Natural killer cell (primary cell): ENCODE measurements at regions not wholly inside any gene's neighbourhood (a gene's known extent, or its start where the extent isn't known, plus 50 kb on each side); places are given as distances from the start of the nearest gene placed in this dataset.

Experiments
- ATAC-seq, 3 donors: fragments of 150-1000 bp in 2 of 3; fragments of 200-7000 bp in 1 of 3; cut with Tn5 transposase; 1 replicate in 1 of 3; 2 replicates in 2 of 3; pipeline ENCODE4 v1.10.0; 2021; ENCODE audit warnings: mild to moderate bottlenecking in 2 of 3, moderate library complexity in 2 of 3
- DNase-seq, 2 donors: peaks; one replicate each; pipeline versions ENCODE4 v3.0.0 to v3.0.0-alpha.2; 2013 to 2021; ENCODE audit warnings: mixed read lengths in 1 of 2
- H3K27ac ChIP-seq: one replicate; pipeline ENCODE4 v1.5.1; 2013; ENCODE audit warnings: mild to moderate bottlenecking, low read length
- H3K27me3 ChIP-seq: one replicate; pipeline ENCODE4 v1.6.1; 2013; ENCODE audit warnings: low read length; ENCODE audit not compliant: control insufficient read depth, insufficient read depth
- H3K36me3 ChIP-seq: one replicate; pipeline ENCODE4 v1.6.1; 2013; ENCODE audit warnings: low read length; ENCODE audit not compliant: control insufficient read depth, insufficient read depth
- H3K4me1 ChIP-seq: one replicate; pipeline ENCODE4 v1.6.1; 2013; ENCODE audit warnings: low read length; ENCODE audit not compliant: control insufficient read depth, insufficient read depth
- H3K4me3 ChIP-seq: one replicate; pipeline ENCODE4 v1.5.1; 2013; ENCODE audit warnings: low read length
- H3K9me3 ChIP-seq: one replicate; pipeline ENCODE4 v1.6.1; 2013; ENCODE audit warnings: low read length; ENCODE audit not compliant: control insufficient read depth, insufficient read depth
- H3K27ac Mint-ChIP-seq, 2 donors: one replicate each; pipeline ENCODE4 v1.8.0; 2022; ENCODE audit warnings: mild to moderate bottlenecking in 2 of 2, mixed read lengths in 2 of 2, moderate library complexity in 1 of 2
- H3K27me3 Mint-ChIP-seq, 2 donors: one replicate each; pipeline ENCODE4 v1.8.0; 2022; ENCODE audit warnings: low read depth in 2 of 2, mixed read lengths in 2 of 2
- H3K36me3 Mint-ChIP-seq: one replicate; pipeline ENCODE4 v1.8.0; 2022; ENCODE audit warnings: mixed read lengths
- H3K4me1 Mint-ChIP-seq, 2 donors: one replicate each; pipeline ENCODE4 v1.8.0; 2022; ENCODE audit warnings: mixed read lengths in 2 of 2
- H3K4me3 Mint-ChIP-seq: one replicate; pipeline ENCODE4 v1.8.0; 2022; ENCODE audit warnings: mild to moderate bottlenecking, moderate library complexity, mixed read lengths
- H3K9me3 Mint-ChIP-seq, 2 donors: one replicate each; pipeline ENCODE4 v1.8.0; 2022; ENCODE audit warnings: mixed read lengths in 2 of 2
- CTCF ChIP-seq: fragments of 200-600 bp; IDR thresholded peaks from one replicate; pipeline ENCODE4 v1.8.0; 2022; ENCODE audit warnings: antibody characterized with exemption
- WGBS: methylation state at CpG from one replicate; pipeline ENCODE4 v1.1.7; 2013; ENCODE audit warnings: missing lambda C conversion rate; ENCODE audit not compliant: insufficient coverage; 5-methylcytosine and 5-hydroxymethylcytosine counted together
- intact Hi-C: fragments of 100-400 bp; cut with micrococcal nuclease; formaldehyde crosslinking; loops from one replicate; pipeline ENCODE4 v1.14.2; 2022

GRCh38 chr1:43082740-43083139 is 89.3 kb downstream of the EBNA1BP2 start:
- Mint-ChIP-seq H3K4me1 (no peaks in the 10 kb centered on the region), H3K9me3 (no peaks in the 10 kb centered on the region), H3K27me3 (peaks cover 24 to 25% of the 10 kb centered on the region in 2 donors), H3K27ac (no peak overlapping the region), H3K36me3 (no peaks in the 10 kb centered on the region), H3K4me3 (no peak overlapping the region)
- Histone ChIP-seq H3K36me3 (no peaks in the 10 kb centered on the region), H3K27ac (no peak overlapping the region), H3K4me1 (no peaks in the 10 kb centered on the region), H3K9me3 (no peaks in the 10 kb centered on the region), H3K4me3 (no peak overlapping the region), H3K27me3 (no peaks in the 10 kb centered on the region)
- intact Hi-C loops = no loop called here
- no peak for TF ChIP-seq CTCF
- ATAC-seq = no peak
- no peak for DNase-seq
- WGBS = 90% methylated on average over 6 of the region's 6 CpGs

DNA sequence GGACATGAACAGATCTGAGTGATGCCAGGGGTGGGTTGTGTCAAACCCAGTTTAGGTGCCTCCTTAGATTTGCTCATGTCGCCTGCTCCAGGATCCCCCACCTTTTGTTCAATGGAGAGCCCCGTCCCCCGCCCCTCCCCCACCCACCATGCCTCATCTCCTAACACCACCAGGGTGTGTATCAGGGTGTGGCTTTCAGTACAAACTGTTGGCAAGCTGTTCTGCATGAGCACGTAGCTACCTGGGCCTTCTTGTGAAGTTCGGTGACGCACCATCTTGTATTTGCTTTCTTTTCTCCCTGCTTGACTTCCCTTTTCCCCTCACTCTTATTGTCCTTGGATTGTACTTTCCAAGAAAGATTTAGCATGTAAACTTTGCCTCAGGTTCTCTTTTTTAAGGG is 94.8 kb downstream of the EBNA1BP2 start:
- H3K27me3 ChIP-seq = no peaks in the 10 kb centered on the region
- H3K4me3 ChIP-seq = no peak overlapping the region
- DNase-seq (no peak), ATAC-seq (no peak)
- WGBS = 95% methylated on average over 6 of the region's 6 CpGs
- Mint-ChIP-seq H3K27me3 (no peaks in the 10 kb centered on the region), H3K9me3 (no peaks in the 10 kb centered on the region), H3K4me1 (peaks cover 5% of the 10 kb centered on the region in 2 donors), H3K27ac (no peak overlapping the region), H3K36me3 (no peaks in the 10 kb centered on the region), H3K4me3 (no peak overlapping the region)
- TF ChIP-seq CTCF = no peak
- peaks cover 5% of the 10 kb centered on the region for H3K4me1 ChIP-seq
- no peaks in the 10 kb centered on the region for H3K36me3 ChIP-seq
- H3K27ac ChIP-seq = no peak overlapping the region
- intact Hi-C loops = no loop called here
- no peaks in the 10 kb centered on the region for H3K9me3 ChIP-seq

GRCh38 chr1:43074709-43075108 is 97.4 kb downstream of the EBNA1BP2 start:
- H3K27ac Mint-ChIP-seq = no peak overlapping the region
- Histone ChIP-seq H3K36me3 (no peaks in the 10 kb centered on the region), H3K4me3 (no peak overlapping the region), H3K9me3 (no peaks in the 10 kb centered on the region), H3K4me1 (peaks cover 5% of the 10 kb centered on the region), H3K27me3 (no peaks in the 10 kb centered on the region), H3K27ac (no peak overlapping the region)
- no peaks in the 10 kb centered on the region for H3K36me3 Mint-ChIP-seq
- DNase-seq (no peak), ATAC-seq (no peak)
- no peak overlapping the region for H3K4me3 Mint-ChIP-seq
- H3K9me3 Mint-ChIP-seq = no peaks in the 10 kb centered on the region
- intact Hi-C loops = no loop called here
- no peak for TF ChIP-seq CTCF
- no peaks in the 10 kb centered on the region for H3K27me3 Mint-ChIP-seq
- 100% methylated on average over 1 of the region's 2 CpGs for WGBS
- peaks cover 5 to 15% of the 10 kb centered on the region in 2 donors for H3K4me1 Mint-ChIP-seq

DNA sequence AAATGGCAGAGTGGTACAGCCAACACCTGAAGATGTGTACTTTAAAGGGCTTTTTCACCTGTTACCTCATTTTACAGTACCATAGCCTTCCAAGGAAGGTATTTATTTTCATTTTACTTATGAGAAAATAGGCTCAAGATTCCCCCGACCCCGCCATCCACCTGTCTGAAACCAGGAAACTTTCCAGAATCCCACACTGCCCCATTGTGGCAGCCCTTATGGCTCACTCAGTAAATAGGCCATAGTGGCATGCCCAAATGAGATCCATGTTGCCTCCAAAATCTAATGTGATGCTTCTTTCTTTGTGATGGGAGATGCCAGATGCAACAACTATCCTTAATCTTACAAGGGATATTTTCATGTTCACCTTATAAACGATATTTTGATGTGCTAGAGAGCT is 97.8 kb downstream of the EBNA1BP2 start:
- intact Hi-C loops = no loop called here
- H3K27me3 Mint-ChIP-seq = no peaks in the 10 kb centered on the region
- no peak overlapping the region for H3K27ac Mint-ChIP-seq
- WGBS = 100% methylated on average over 2 of the region's 3 CpGs
- no peak for TF ChIP-seq CTCF
- Histone ChIP-seq H3K4me3 (no peak overlapping the region), H3K4me1 (peaks cover 5% of the 10 kb centered on the region), H3K27me3 (no peaks in the 10 kb centered on the region), H3K9me3 (no peaks in the 10 kb centered on the region), H3K27ac (no peak overlapping the region), H3K36me3 (no peaks in the 10 kb centered on the region)
- no peak for DNase-seq
- ATAC-seq = no peak
- no peaks in the 10 kb centered on the region for H3K9me3 Mint-ChIP-seq
- no peak overlapping the region for H3K4me3 Mint-ChIP-seq
- no peaks in the 10 kb centered on the region for H3K36me3 Mint-ChIP-seq
- peaks cover 5 to 15% of the 10 kb centered on the region in 2 donors for H3K4me1 Mint-ChIP-seq
